Neuronal stem cell (in vitro differentiated cells): ENCODE measurements at regions not wholly inside any gene's neighbourhood (a gene's known extent, or its start where the extent isn't known, plus 50 kb on each side); places are given as distances from the start of the nearest gene placed in this dataset.

Experiments used
- DNase-seq: peaks from one replicate; pipeline ENCODE4 v3.0.0-alpha.2; 2013; ENCODE audit warnings: low spot score
- H2AFZ ChIP-seq: one replicate; pipeline ENCODE4 v1.6.1; 2013; ENCODE audit warnings: mild to moderate bottlenecking, low read length, inconsistent platforms
- H2AK5ac ChIP-seq: 2 replicates; pipeline ENCODE4 v1.6.1; 2013; ENCODE audit warnings: low read depth, mild to moderate bottlenecking, inconsistent platforms, low read length, moderate library complexity, mixed read lengths
- H2BK120ac ChIP-seq: 2 replicates; pipeline ENCODE4 v1.6.1; 2013; ENCODE audit warnings: low read depth, mild to moderate bottlenecking, inconsistent platforms, low read length, moderate library complexity, mixed read lengths
- H2BK12ac ChIP-seq: one replicate; pipeline ENCODE4 v1.6.1; 2013; ENCODE audit warnings: low read length, inconsistent platforms
- H2BK15ac ChIP-seq: 2 replicates; pipeline ENCODE4 v1.6.1; 2013; ENCODE audit warnings: mild to moderate bottlenecking, low read length, inconsistent platforms, mixed read lengths
- H2BK5ac ChIP-seq: one replicate; pipeline ENCODE4 v1.6.1; 2013; ENCODE audit warnings: inconsistent platforms, mild to moderate bottlenecking, low read length, moderate library complexity
- H3K14ac ChIP-seq: one replicate; pipeline ENCODE4 v1.6.1; 2013; ENCODE audit warnings: low read length, inconsistent platforms
- H3K18ac ChIP-seq: 2 replicates; pipeline ENCODE4 v1.6.1; 2013; ENCODE audit warnings: low read length, inconsistent platforms
- H3K23ac ChIP-seq: 2 replicates; pipeline ENCODE4 v1.6.1; 2013; ENCODE audit warnings: low read depth, mild to moderate bottlenecking, mixed read lengths, low read length, inconsistent platforms; ENCODE audit not compliant: poor library complexity
- H3K27ac ChIP-seq: replicated peaks from 3 replicates; pipeline ENCODE4 v1.5.1; 2013; ENCODE audit warnings: low read length, inconsistent platforms
- H3K27me3 ChIP-seq, 3 experiments: 2 replicates each; pipeline ENCODE4 v1.6.1; 2013; ENCODE audit warnings: low read length in 3 of 3, mild to moderate bottlenecking in 2 of 3, inconsistent platforms in 1 of 3, low read depth in 1 of 3, mixed read lengths in 1 of 3, moderate library complexity in 1 of 3; ENCODE audit not compliant: control insufficient read depth in 3 of 3, insufficient read depth in 3 of 3
- H3K36me3 ChIP-seq, 2 donors: replicated peaks in 1 of 2; 2 replicates each; pipeline ENCODE4 v1.6.1; 2013; ENCODE audit warnings: low read length in 2 of 2; ENCODE audit not compliant: control insufficient read depth in 2 of 2, insufficient read depth in 2 of 2
- H3K4ac ChIP-seq: 2 replicates; pipeline ENCODE4 v1.6.1; 2013; ENCODE audit warnings: inconsistent platforms, mild to moderate bottlenecking, low read length, moderate library complexity
- H3K4me1 ChIP-seq, 2 donors: 1 replicate in 1 of 2; 2 replicates in 1 of 2; pipeline ENCODE4 v1.6.1; 2013; ENCODE audit warnings: low read length in 2 of 2, low read depth in 1 of 2; ENCODE audit not compliant: control insufficient read depth in 2 of 2, insufficient read depth in 1 of 2
- H3K4me2 ChIP-seq: one replicate; pipeline ENCODE4 v1.6.1; 2013; ENCODE audit warnings: mild to moderate bottlenecking, low read length, inconsistent platforms; ENCODE audit not compliant: insufficient read depth, poor library complexity, severe bottlenecking
- H3K4me3 ChIP-seq, 2 donors: 2 replicates each; pipeline ENCODE4 v1.5.1; 2013; ENCODE audit warnings: low read length in 2 of 2, mild to moderate bottlenecking in 2 of 2, inconsistent platforms in 1 of 2, moderate library complexity in 1 of 2
- H3K79me1 ChIP-seq: one replicate; pipeline ENCODE4 v1.6.1; 2013; ENCODE audit warnings: low read depth, mild to moderate bottlenecking, inconsistent platforms, low read length, moderate library complexity
- H3K9ac ChIP-seq: one replicate; pipeline ENCODE4 v1.6.1; 2013; ENCODE audit warnings: mild to moderate bottlenecking, low read depth, low read length, inconsistent platforms; ENCODE audit not compliant: poor library complexity
- H3K9me3 ChIP-seq, 2 donors: replicated peaks in 1 of 2; 2 replicates each; pipeline versions ENCODE3 to v1.6.1; 2013; ENCODE audit warnings: low read length in 2 of 2, mild to moderate bottlenecking in 2 of 2, inconsistent platforms in 1 of 2, low read depth in 1 of 2, mixed read lengths in 1 of 2, moderate library complexity in 1 of 2; ENCODE audit not compliant: control insufficient read depth in 2 of 2, insufficient read depth in 1 of 2
- H4K8ac ChIP-seq: one replicate; pipeline ENCODE4 v1.6.1; 2013; ENCODE audit warnings: low read depth, mild to moderate bottlenecking, inconsistent platforms, low read length, moderate library complexity
- H4K91ac ChIP-seq: one replicate; pipeline ENCODE4 v1.6.1; 2013; ENCODE audit warnings: low read length, low read depth, mild to moderate bottlenecking, inconsistent platforms; ENCODE audit not compliant: poor library complexity
- WGBS, 2 donors: extraction: QIAGEN DNeasy Blood & Tissue Kit; methylation state at CpG; one replicate each; pipeline ENCODE4 v1.1.7; 2013; ENCODE audit warnings: missing lambda C conversion rate in 2 of 2, mixed read lengths in 1 of 2; ENCODE audit not compliant: insufficient read length in 2 of 2, insufficient replicate concordance in 1 of 2; ENCODE audit errors: extremely low coverage in 2 of 2; 5-methylcytosine and 5-hydroxymethylcytosine counted together

GRCh38 chr14:34356264-34356654 lies 105.8 kb downstream of the SPTSSA start:
- Histone ChIP-seq H3K4me3 (no peak overlapping the region), H3K27ac (no peak overlapping the region), H3K14ac (no peak overlapping the region), H3K18ac (no peak overlapping the region), H2BK15ac (no peak overlapping the region), H3K9ac (no peak overlapping the region), H3K36me3 (no peaks in the 10 kb centered on the region), H2BK120ac (no peak overlapping the region), H3K4me1 (no peaks in the 10 kb centered on the region), H4K91ac (no peak overlapping the region), H2AK5ac (no peak overlapping the region), H3K27me3 (no peaks in the 10 kb centered on the region), H2BK12ac (no peak overlapping the region), H3K23ac (no peak overlapping the region), H2BK5ac (no peak overlapping the region), H4K8ac (no peak overlapping the region), H2AFZ (no peak overlapping the region), H3K4ac (no peak overlapping the region), H3K9me3 (no peaks in the 10 kb centered on the region), H3K4me2 (no peak overlapping the region), H3K79me1 (no peaks in the 10 kb centered on the region)
- DNase-seq = no peak
- whole genome bisulfite sequencing, 2 donors = no CpG with 5 or more reads among the region's 4 CpGs

GRCh38 chr14:34355584-34356263 lies 106.3 kb downstream of the SPTSSA start:
- Histone ChIP-seq H2BK15ac (no peak overlapping the region), H3K9ac (no peak overlapping the region), H3K23ac (no peak overlapping the region), H3K4me3 (no peak overlapping the region), H3K27ac (no peak overlapping the region), H3K79me1 (no peaks in the 10 kb centered on the region), H3K27me3 (no peaks in the 10 kb centered on the region), H4K8ac (no peak overlapping the region), H3K36me3 (no peaks in the 10 kb centered on the region), H2AK5ac (no peak overlapping the region), H2BK5ac (no peak overlapping the region), H2BK120ac (no peak overlapping the region), H4K91ac (no peak overlapping the region), H3K4me2 (no peak overlapping the region), H3K14ac (no peak overlapping the region), H3K9me3 (no peaks in the 10 kb centered on the region), H2BK12ac (no peak overlapping the region), H3K18ac (no peak overlapping the region), H3K4me1 (no peaks in the 10 kb centered on the region), H2AFZ (no peak overlapping the region), H3K4ac (no peak overlapping the region)
- WGBS, 2 donors = no CpG with 5 or more reads among the region's 2 CpGs
- DNase-seq = no peak

DNA sequence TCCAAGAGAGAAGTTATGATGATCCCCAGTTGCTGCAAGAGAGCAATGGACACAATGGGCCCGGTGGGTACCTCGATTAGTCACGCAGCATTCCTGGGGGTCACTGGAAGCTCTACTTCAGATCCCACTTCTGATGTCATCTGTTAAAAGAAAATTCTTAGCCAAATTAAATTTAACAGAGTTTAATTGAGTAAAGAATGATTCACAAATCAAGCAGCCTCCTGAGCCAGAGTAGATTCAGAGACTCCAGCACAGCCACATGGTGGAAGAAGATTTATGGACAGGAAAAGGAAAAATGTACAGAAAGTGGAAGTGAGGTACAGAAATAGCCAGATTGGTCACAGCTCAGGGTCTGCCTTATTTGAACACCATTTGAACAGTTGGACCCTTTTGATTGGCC lies 107.5 kb downstream of the SPTSSA start:
- Histone ChIP-seq H3K36me3 (no peaks in the 10 kb centered on the region), H3K27ac (no peak overlapping the region), H2BK5ac (no peak overlapping the region), H3K18ac (no peak overlapping the region), H3K14ac (no peak overlapping the region), H3K4ac (no peak overlapping the region), H3K23ac (no peak overlapping the region), H4K91ac (no peak overlapping the region), H3K4me1 (no peaks in the 10 kb centered on the region), H3K4me2 (no peak overlapping the region), H3K27me3 (no peaks in the 10 kb centered on the region), H2AK5ac (no peak overlapping the region), H3K79me1 (no peaks in the 10 kb centered on the region), H2BK15ac (no peak overlapping the region), H3K9ac (no peak overlapping the region), H4K8ac (no peak overlapping the region), H2BK12ac (no peak overlapping the region), H3K9me3 (no peaks in the 10 kb centered on the region), H3K4me3 (no peak overlapping the region), H2AFZ (no peak overlapping the region), H2BK120ac (no peak overlapping the region)
- WGBS, 2 donors = no CpG with 5 or more reads among the region's 3 CpGs
- DNase-seq = no peak

- Histone ChIP-seq H2BK15ac (no peak overlapping the region), H3K14ac (no peak overlapping the region), H2BK5ac (no peak overlapping the region), H2AK5ac (no peak overlapping the region), H3K9me3 (no peaks in the 10 kb centered on the region), H3K4me2 (no peak overlapping the region), H3K4ac (no peak overlapping the region), H3K79me1 (no peaks in the 10 kb centered on the region), H4K91ac (no peak overlapping the region), H3K27me3 (no peaks in the 10 kb centered on the region), H2BK120ac (no peak overlapping the region), H4K8ac (no peak overlapping the region), H3K23ac (no peak overlapping the region), H3K36me3 (no peaks in the 10 kb centered on the region), H2BK12ac (no peak overlapping the region), H3K27ac (no peak overlapping the region), H3K4me3 (no peak overlapping the region), H2AFZ (no peak overlapping the region), H3K9ac (no peak overlapping the region), H3K4me1 (no peaks in the 10 kb centered on the region), H3K18ac (no peak overlapping the region)
- no peak for DNase-seq
- WGBS, 2 donors = no CpG with 5 or more reads among the region's 6 CpGs
Observed at GRCh38 chr14:34350903-34351302, 111.1 kb downstream of the SPTSSA start.
